SK-N-SH (cell line): ENCODE measurements at regions not wholly inside any gene's neighbourhood (a gene's known extent, or its start where the extent isn't known, plus 50 kb on each side); places are given as distances from the start of the nearest gene placed in this dataset.

Source experiments
- CTCF ChIA-PET: fragments of 300-600, 350-600 bp; formaldehyde crosslinking; extraction: SDS; loops from one replicate; lab custom pipeline; 2021; lab: Yijun Ruan, JAX
- POLR2A ChIA-PET: fragments of 350-600 bp; sonication (Branson Sonifier 250); formaldehyde crosslinking; extraction: SDS; loops from one replicate; lab custom pipeline; 2020; ENCODE audit warnings: antibody characterized with exemption, inconsistent platforms; lab: Yijun Ruan, JAX
- DNase-seq: peaks from one replicate; pipeline ENCODE4 v3.0.0; 2012
- H2AFZ ChIP-seq: fragments of 200-600 bp; sonication (generic); 2 replicates; pipeline ENCODE4 v1.8.1; 2016; ENCODE audit warnings: antibody characterized with exemption, mild to moderate bottlenecking, low read depth
- H3F3A ChIP-seq: fragments of 200-600 bp; sonication (generic); replicated peaks from 2 replicates; pipeline ENCODE3; 2016; ENCODE audit warnings: antibody characterized with exemption, mild to moderate bottlenecking; ENCODE audit not compliant: insufficient read depth
- H3K27ac ChIP-seq, 2 experiments: fragments of 200-500 bp in 1 of 2; fragments of 200-600 bp in 1 of 2; sonication (Bioruptor generic) in 1 of 2; sonication (generic), shearing (Covaris generic) in 1 of 2; 2 replicates each; pipeline versions ENCODE4 v1.5.1 to v1.6.1; 2014 to 2016; ENCODE audit warnings: low read depth in 2 of 2, inconsistent platforms in 1 of 2, low read length in 1 of 2, mild to moderate bottlenecking in 1 of 2, mixed read lengths in 1 of 2
- H3K27me3 ChIP-seq: fragments of 200-600 bp; sonication (generic), shearing (Covaris generic); 2 replicates; pipeline ENCODE4 v1.6.1; 2016; ENCODE audit warnings: mixed run types; ENCODE audit not compliant: insufficient read depth
- H3K36me3 ChIP-seq, 2 experiments: fragments of 200-500 bp in 1 of 2; fragments of 200-600 bp in 1 of 2; sonication (Bioruptor generic) in 1 of 2; sonication (generic) in 1 of 2; replicated peaks in 1 of 2; 2 replicates each; pipeline versions ENCODE3 to v1.5.1; 2014 to 2016; ENCODE audit warnings: low read length in 1 of 2, mild to moderate bottlenecking in 1 of 2; ENCODE audit not compliant: insufficient read depth in 2 of 2, control insufficient read depth in 1 of 2
- H3K4me1 ChIP-seq, 2 experiments: fragments of 200-500 bp in 1 of 2; fragments of 200-600 bp in 1 of 2; sonication (Bioruptor generic) in 1 of 2; sonication (generic), shearing (Covaris generic) in 1 of 2; 2 replicates each; pipeline versions ENCODE4 v1.5.1 to v1.6.1; 2014 to 2016; ENCODE audit warnings: low read depth in 1 of 2, low read length in 1 of 2, mixed run types in 1 of 2; ENCODE audit not compliant: insufficient read depth in 2 of 2, control insufficient read depth in 1 of 2
- H3K4me2 ChIP-seq: fragments of 200-600 bp; sonication (generic), shearing (Covaris generic); 2 replicates; pipeline ENCODE4 v1.6.1; 2017; ENCODE audit warnings: mixed run types
- H3K4me3 ChIP-seq, 2 experiments: fragments of 200-500 bp in 1 of 2; fragments of 200-600 bp in 1 of 2; sonication (Bioruptor generic) in 1 of 2; sonication (generic), shearing (Covaris generic) in 1 of 2; 2 replicates each; pipeline versions ENCODE4 v1.5.1 to v1.8.1; 2014 to 2016; ENCODE audit warnings: low read depth in 2 of 2, inconsistent platforms in 1 of 2, low read length in 1 of 2, mild to moderate bottlenecking in 1 of 2, mixed read lengths in 1 of 2, moderate library complexity in 1 of 2
- H3K79me2 ChIP-seq: fragments of 200-600 bp; sonication (generic); 2 replicates; pipeline ENCODE4 v1.8.1; 2017; ENCODE audit warnings: mild to moderate bottlenecking; ENCODE audit not compliant: insufficient read depth
- H3K9ac ChIP-seq: fragments of 200-600 bp; sonication (generic); 2 replicates; pipeline ENCODE4 v1.6.1; 2017; ENCODE audit warnings: mixed run types
- H3K9me2 ChIP-seq: fragments of 200-600 bp; sonication (generic); 2 replicates; pipeline ENCODE4 v1.6.1; 2017; ENCODE audit warnings: mixed run types
- H3K9me3 ChIP-seq: fragments of 200-600 bp; sonication (generic); 2 replicates; pipeline ENCODE4 v1.6.1; 2017; ENCODE audit warnings: mixed run types, mild to moderate bottlenecking, moderate library complexity
- H4K20me1 ChIP-seq: fragments of 200-600 bp; sonication (generic); 2 replicates; pipeline ENCODE4 v1.6.1; 2017; ENCODE audit warnings: mild to moderate bottlenecking, mixed run types; ENCODE audit not compliant: insufficient read depth
- CHD2 ChIP-seq: fragments of 150-350 bp; IDR thresholded peaks from 2 replicates; pipeline ENCODE4 v1.6.1; 2018; ENCODE audit warnings: low read length; ENCODE audit not compliant: partially characterized antibody
- CTCF ChIP-seq: fragments of 200-600 bp; sonication (generic); IDR thresholded peaks from 2 replicates; pipeline ENCODE4 v1.6.1; 2017; ENCODE audit warnings: antibody characterized with exemption, mild to moderate bottlenecking, moderate library complexity
- ELF1 ChIP-seq: IDR thresholded peaks from 2 replicates; pipeline ENCODE4 v1.4.0; 2012
- EZH2phosphoT487 ChIP-seq: fragments of 200-600 bp; sonication (generic); IDR thresholded peaks from 2 replicates; pipeline ENCODE4 v1.6.1; 2017; ENCODE audit warnings: low read depth, mixed run types, mild to moderate bottlenecking, antibody characterized with exemption, moderate library complexity, borderline replicate concordance
- FOSL2 ChIP-seq: IDR thresholded peaks from 2 replicates; pipeline ENCODE4 v1.4.0; 2012; ENCODE audit warnings: low read depth, mild to moderate bottlenecking, moderate library complexity, borderline replicate concordance
- GABPA ChIP-seq: IDR thresholded peaks from 2 replicates; pipeline ENCODE4 v1.4.0; 2012; ENCODE audit warnings: low read depth, mild to moderate bottlenecking
- IRF3 ChIP-seq: fragments of 150-350 bp; IDR thresholded peaks from 2 replicates; pipeline ENCODE4 v1.6.1; 2016; ENCODE audit warnings: mild to moderate bottlenecking, low read depth, low read length
- MAX ChIP-seq: IDR thresholded peaks from 2 replicates; pipeline ENCODE4 v1.4.0; 2012; ENCODE audit warnings: low read depth
- MEF2A ChIP-seq: IDR thresholded peaks from 2 replicates; pipeline ENCODE4 v1.4.0; 2012; ENCODE audit warnings: low read depth, borderline replicate concordance
- MXI1 ChIP-seq: IDR thresholded peaks from 2 replicates; pipeline ENCODE4 v1.6.1; 2012; ENCODE audit warnings: mild to moderate bottlenecking, low read depth, low read length, improper control_type of control experiment
- NFIC ChIP-seq: IDR thresholded peaks from 2 replicates; pipeline ENCODE4 v1.4.0; 2012; ENCODE audit warnings: borderline replicate concordance
- NRF1 ChIP-seq: IDR thresholded peaks from 2 replicates; pipeline ENCODE4 v1.6.1; 2012; ENCODE audit warnings: low read depth, mild to moderate bottlenecking, low read length
- PBX3 ChIP-seq: IDR thresholded peaks from 2 replicates; pipeline ENCODE4; 2012
- RCOR1 ChIP-seq: fragments of 150-350 bp; IDR thresholded peaks from 2 replicates; pipeline ENCODE4 v1.6.1; 2017; ENCODE audit warnings: antibody characterized with exemption, low read length
- RFX5 ChIP-seq: IDR thresholded peaks from 2 replicates; pipeline ENCODE4 v1.6.1; 2012; ENCODE audit warnings: mild to moderate bottlenecking, improper control_type of control experiment, low read length
- RXRA ChIP-seq: IDR thresholded peaks from 2 replicates; pipeline ENCODE4 v1.4.0; 2012; ENCODE audit warnings: low read depth, mild to moderate bottlenecking, borderline replicate concordance
- SIN3A ChIP-seq: IDR thresholded peaks from 2 replicates; pipeline ENCODE4 v1.6.1; 2012; ENCODE audit warnings: low read depth, mild to moderate bottlenecking, low read length, moderate library complexity, borderline replicate concordance
- TAF1 ChIP-seq: IDR thresholded peaks from 2 replicates; pipeline ENCODE4 v1.6.1; 2012; ENCODE audit warnings: low read depth, mild to moderate bottlenecking, low read length, moderate library complexity, borderline replicate concordance
- TCF12 ChIP-seq: IDR thresholded peaks from 2 replicates; pipeline ENCODE4 v1.4.0; 2012
- TEAD4 ChIP-seq: IDR thresholded peaks from 2 replicates; pipeline ENCODE4 v1.4.0; 2012; ENCODE audit warnings: mild to moderate bottlenecking, borderline replicate concordance; ENCODE audit not compliant: insufficient read depth
- USF1 ChIP-seq: IDR thresholded peaks from 2 replicates; pipeline ENCODE4 v1.4.0; 2012; ENCODE audit warnings: low read depth, borderline replicate concordance
- USF2 ChIP-seq: fragments of 150-350 bp; IDR thresholded peaks from 2 replicates; pipeline ENCODE4 v1.6.1; 2017; ENCODE audit warnings: antibody characterized with exemption, low read length, low read depth, borderline replicate concordance
- YY1 ChIP-seq: IDR thresholded peaks from 2 replicates; pipeline ENCODE4 v1.4.0; 2012; ENCODE audit warnings: low read depth, mild to moderate bottlenecking
- WGBS: methylation state at CpG from one replicate; pipeline ENCODE4 v1.1.6; 2017; ENCODE audit warnings: low lambda C conversion rate; 5-methylcytosine and 5-hydroxymethylcytosine counted together

- Histone ChIP-seq H3K9ac (no peak overlapping the region), H3K27ac (no peak overlapping the region), H4K20me1 (no peaks in the 10 kb centered on the region), H3K4me3 (no peak overlapping the region), H2AFZ (no peak overlapping the region), H3K4me2 (no peak overlapping the region), H3K9me3 (no peaks in the 10 kb centered on the region), H3F3A (no peaks in the 10 kb centered on the region), H3K79me2 (no peaks in the 10 kb centered on the region), H3K9me2 (no peaks in the 10 kb centered on the region), H3K4me1 (no peaks in the 10 kb centered on the region), H3K36me3 (no peaks in the 10 kb centered on the region)
- CTCF ChIA-PET = no interaction called here
- DNase-seq = no peak
- WGBS = 7% methylated on average over 6 of the region's 7 CpGs
- POLR2A ChIA-PET = no interaction called here
- no peak for TF ChIP-seq SIN3A
- TF ChIP-seq YY1 = no peak
- TF ChIP-seq GABPA = no peak
- no peak for TF ChIP-seq RCOR1
- TF ChIP-seq NRF1 = no peak
- TF ChIP-seq USF1 = no peak
- TF ChIP-seq TAF1 = no peak
- TF ChIP-seq RXRA = no peak
- TF ChIP-seq EZH2phosphoT487 = no peak
- no peak for TF ChIP-seq TCF12
- TF ChIP-seq MEF2A = no peak
- TF ChIP-seq, all 33 proteins: peak for 0
- no peaks in the 10 kb centered on the region for H3K27me3 ChIP-seq
Observed at GRCh38 chr20:20938599-20938998, 167.6 kb downstream of the LINC00237 start.

GRCh38 chr20:20938131-20938530 lies 168.0 kb downstream of the LINC00237 start:
- Histone ChIP-seq H3K36me3 (no peaks in the 10 kb centered on the region), H3K4me2 (no peak overlapping the region), H3K27ac (no peak overlapping the region), H3K4me3 (no peak overlapping the region), H3K79me2 (no peaks in the 10 kb centered on the region), H3K9me3 (no peaks in the 10 kb centered on the region), H3K9ac (no peak overlapping the region), H3K4me1 (no peaks in the 10 kb centered on the region), H3K27me3 (no peaks in the 10 kb centered on the region), H4K20me1 (no peaks in the 10 kb centered on the region), H3F3A (no peaks in the 10 kb centered on the region), H3K9me2 (no peaks in the 10 kb centered on the region), H2AFZ (no peak overlapping the region)
- TF ChIP-seq ELF1 = no peak
- TF ChIP-seq TAF1 = no peak
- no peak for TF ChIP-seq TEAD4
- TF ChIP-seq MXI1 = no peak
- no peak for TF ChIP-seq NFIC
- no peak for TF ChIP-seq CHD2
- TF ChIP-seq SIN3A = no peak
- TF ChIP-seq USF2 = no peak
- TF ChIP-seq RCOR1 = no peak
- no peak for TF ChIP-seq IRF3
- no peak for TF ChIP-seq MEF2A
- no peak for TF ChIP-seq CTCF
- no peak for TF ChIP-seq MAX
- no peak for TF ChIP-seq PBX3
- TF ChIP-seq GABPA = no peak
- no peak for TF ChIP-seq FOSL2
- no peak for TF ChIP-seq RFX5
- WGBS = 12% methylated on average over 7 of the region's 7 CpGs
- POLR2A ChIA-PET = no interaction called here
- CTCF ChIA-PET = no interaction called here
- no peak for DNase-seq
